MCF 10A (cell line): ENCODE measurements at regions not wholly inside any gene's neighbourhood (a gene's known extent, or its start where the extent isn't known, plus 50 kb on each side); places are given as distances from the start of the nearest gene placed in this dataset.

Source experiments
- BruUV-seq: library from RNA; stranded (reverse); fragments of 400-500 nt; replicated peaks from 2 replicates; lab custom pipeline; 2021; lab: Mats Ljungman, UMichigan
- CTCF ChIA-PET: fragments of 300-600 bp; sonication (Branson Sonifier 250); formaldehyde crosslinking; extraction: SDS; loops from one replicate; lab custom pipeline; 2021; ENCODE audit warnings: antibody characterized with exemption, inconsistent platforms; lab: Yijun Ruan, JAX
- POLR2A ChIA-PET: fragments of 300-600, 350-650 bp; sonication (Branson Sonifier 250); formaldehyde crosslinking; extraction: SDS; loops from one replicate; lab custom pipeline; 2020; ENCODE audit warnings: antibody characterized with exemption, inconsistent platforms; lab: Yijun Ruan, JAX
- DNase-seq: peaks from one replicate; pipeline ENCODE4 v3.0.0-alpha.2; 2018; ENCODE audit not compliant: unreplicated experiment
- H3K27ac Mint-ChIP-seq: one replicate; pipeline ENCODE4 v1.8.0; 2022; ENCODE audit warnings: mild to moderate bottlenecking, low read depth, mixed read lengths; ENCODE audit not compliant: unreplicated experiment
- H3K27me3 Mint-ChIP-seq: one replicate; pipeline ENCODE4 v1.8.0; 2022; ENCODE audit warnings: mixed read lengths; ENCODE audit not compliant: insufficient read depth, unreplicated experiment
- H3K36me3 Mint-ChIP-seq: one replicate; pipeline ENCODE4 v1.8.0; 2022; ENCODE audit warnings: mild to moderate bottlenecking, moderate library complexity, mixed read lengths; ENCODE audit not compliant: insufficient read depth, unreplicated experiment
- H3K4me1 Mint-ChIP-seq: one replicate; pipeline ENCODE4 v1.8.0; 2022; ENCODE audit warnings: mixed read lengths; ENCODE audit not compliant: insufficient read depth, unreplicated experiment
- H3K4me3 Mint-ChIP-seq: one replicate; pipeline ENCODE4 v1.8.0; 2022; ENCODE audit warnings: mild to moderate bottlenecking, moderate library complexity, mixed read lengths; ENCODE audit not compliant: unreplicated experiment
- H3K9me3 Mint-ChIP-seq: one replicate; pipeline ENCODE4 v1.8.0; 2022; ENCODE audit warnings: mixed read lengths; ENCODE audit not compliant: unreplicated experiment
- intact Hi-C: fragments of 100-400 bp; cut with micrococcal nuclease; formaldehyde crosslinking; loops from 2 replicates; pipeline ENCODE4 v1.14.1; 2022
- TF ChIP-seq, protein P1 (sequence below): fragments of 200-600 bp; IDR thresholded peaks from one replicate; pipeline ENCODE4 v1.8.0; 2022; ENCODE audit warnings: antibody characterized with exemption, mild to moderate bottlenecking; ENCODE audit not compliant: unreplicated experiment

DNA sequence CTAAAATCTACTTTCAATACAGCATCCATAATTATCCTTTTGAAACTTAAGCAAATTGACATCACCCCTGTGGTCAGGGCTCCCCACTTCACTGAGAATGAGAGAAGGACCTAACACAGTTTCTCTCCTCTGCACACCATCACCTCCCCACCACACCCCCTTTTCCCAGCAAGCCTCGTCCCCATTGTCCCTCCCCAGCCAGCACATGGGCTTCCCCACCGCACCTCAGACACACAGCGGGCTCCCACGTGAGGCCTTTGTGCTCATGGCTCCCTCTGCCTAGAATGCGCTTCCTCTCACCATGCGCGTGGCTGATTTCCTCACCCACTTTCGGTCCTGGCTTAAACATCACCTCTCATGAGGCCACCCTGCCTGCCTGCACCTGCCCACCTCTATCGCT is 639.0 kb upstream of the FRG1 start:
- ChIA-PET POLR2A (no interaction called here), CTCF (no interaction called here)
- H3K36me3 Mint-ChIP-seq: no peaks in the 10 kb centered on the region
- no peak overlapping the region for H3K4me3 Mint-ChIP-seq
- no peak for DNase-seq
- peaks cover 29% of the 10 kb centered on the region for H3K4me1 Mint-ChIP-seq
- intact Hi-C loops: no loop called here
- no peaks in the 10 kb centered on the region for H3K27me3 Mint-ChIP-seq
- BruUV-seq: no TSS peak
- peak overlapping the region; percentile 95 for H3K27ac Mint-ChIP-seq
- TF ChIP-seq, protein P1, sequence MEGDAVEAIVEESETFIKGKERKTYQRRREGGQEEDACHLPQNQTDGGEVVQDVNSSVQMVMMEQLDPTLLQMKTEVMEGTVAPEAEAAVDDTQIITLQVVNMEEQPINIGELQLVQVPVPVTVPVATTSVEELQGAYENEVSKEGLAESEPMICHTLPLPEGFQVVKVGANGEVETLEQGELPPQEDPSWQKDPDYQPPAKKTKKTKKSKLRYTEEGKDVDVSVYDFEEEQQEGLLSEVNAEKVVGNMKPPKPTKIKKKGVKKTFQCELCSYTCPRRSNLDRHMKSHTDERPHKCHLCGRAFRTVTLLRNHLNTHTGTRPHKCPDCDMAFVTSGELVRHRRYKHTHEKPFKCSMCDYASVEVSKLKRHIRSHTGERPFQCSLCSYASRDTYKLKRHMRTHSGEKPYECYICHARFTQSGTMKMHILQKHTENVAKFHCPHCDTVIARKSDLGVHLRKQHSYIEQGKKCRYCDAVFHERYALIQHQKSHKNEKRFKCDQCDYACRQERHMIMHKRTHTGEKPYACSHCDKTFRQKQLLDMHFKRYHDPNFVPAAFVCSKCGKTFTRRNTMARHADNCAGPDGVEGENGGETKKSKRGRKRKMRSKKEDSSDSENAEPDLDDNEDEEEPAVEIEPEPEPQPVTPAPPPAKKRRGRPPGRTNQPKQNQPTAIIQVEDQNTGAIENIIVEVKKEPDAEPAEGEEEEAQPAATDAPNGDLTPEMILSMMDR: no peak
- no peaks in the 10 kb centered on the region for H3K9me3 Mint-ChIP-seq

DNA sequence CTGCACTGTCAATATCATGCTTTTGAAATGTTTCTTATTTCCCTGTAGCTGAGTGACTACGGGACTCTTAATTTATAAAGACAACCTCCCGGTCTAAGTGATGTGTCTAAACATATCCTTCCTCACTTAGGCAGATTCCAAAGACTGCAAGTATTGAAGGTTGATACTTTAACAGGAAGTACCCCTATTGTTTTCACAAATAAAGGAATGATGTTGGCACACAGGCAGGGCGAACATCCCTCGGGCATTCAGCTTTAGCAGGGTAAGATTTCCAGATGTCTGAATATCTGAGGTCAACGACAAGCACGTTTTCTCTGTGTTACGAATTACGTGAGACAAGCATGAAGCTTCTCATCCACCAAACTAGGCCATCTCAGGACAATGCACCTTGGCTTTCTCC is 638.0 kb upstream of the FRG1 start:
- Mint-ChIP-seq H3K27ac (peak overlapping the region; percentile 95), H3K27me3 (no peaks in the 10 kb centered on the region), H3K4me1 (peaks cover 29% of the 10 kb centered on the region), H3K9me3 (no peaks in the 10 kb centered on the region), H3K36me3 (no peaks in the 10 kb centered on the region), H3K4me3 (peak overlapping the region; percentile 44)
- BruUV-seq: no TSS peak
- POLR2A ChIA-PET: interaction anchor here (1.1 kb wide), 1 partner anchor 9 kb away, joined by 6 read pairs; no protein-coding TSS in a partner anchor
- intact Hi-C loops: no loop called here
- TF ChIP-seq, protein P1: no peak
- DNase-seq: peak; percentile 61
- CTCF ChIA-PET: no interaction called here

DNA sequence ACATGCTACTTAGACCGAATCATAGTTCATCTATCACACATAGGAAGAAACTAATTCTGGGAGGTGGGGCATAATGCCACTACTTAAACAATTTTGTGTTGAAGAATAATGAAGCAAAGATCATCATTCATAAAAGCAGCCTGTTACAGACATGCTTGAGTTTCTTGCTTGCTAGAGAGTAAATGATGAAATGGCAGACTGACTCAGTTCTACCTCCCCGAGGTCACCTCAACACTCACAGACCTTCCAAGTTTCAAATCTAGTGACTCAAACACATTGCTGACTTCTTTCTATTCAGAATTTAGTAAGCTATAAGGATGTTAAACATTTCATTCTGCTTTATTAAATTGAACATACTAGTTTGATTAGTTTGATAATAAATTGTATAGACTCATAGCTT is 636.5 kb upstream of the FRG1 start:
- Mint-ChIP-seq H3K27me3 (no peaks in the 10 kb centered on the region), H3K36me3 (no peaks in the 10 kb centered on the region), H3K4me1 (peaks cover 29% of the 10 kb centered on the region), H3K9me3 (no peaks in the 10 kb centered on the region), H3K4me3 (peak overlapping the region; percentile 71), H3K27ac (peak overlapping the region; percentile 95)
- POLR2A ChIA-PET: interaction anchor here (0.8 to 1.5 kb wide), 4 partner anchors 9 to 80 kb away, joined by 3 to 7 read pairs (median 3); no protein-coding TSS in a partner anchor
- intact Hi-C loops: no loop called here
- TSS peak; percentile 79 for BruUV-seq
- peak; percentile 70 for DNase-seq
- TF ChIP-seq, protein P1: no peak
- CTCF ChIA-PET: interaction anchor here (0.6 to 0.7 kb wide), 2 partner anchors 77 to 233 kb away, joined by 3 to 4 read pairs; no protein-coding TSS in a partner anchor

DNA sequence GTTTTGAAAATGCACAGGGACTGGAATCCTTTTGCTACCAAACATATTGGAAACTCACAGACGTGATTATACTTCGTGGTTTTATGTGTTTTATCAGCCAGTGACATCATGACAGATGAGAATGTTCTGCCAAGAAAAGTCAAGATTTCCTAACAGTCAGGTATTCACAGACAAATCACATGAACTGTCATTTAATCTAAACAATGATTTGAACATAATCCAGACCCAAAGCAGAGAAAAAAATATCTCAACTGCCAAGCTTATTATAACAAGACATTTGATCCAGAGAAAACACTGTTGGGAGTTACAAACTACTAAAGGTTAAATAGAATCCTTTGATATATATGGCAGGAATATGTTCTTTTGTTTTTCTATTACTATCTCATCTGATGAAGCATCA is 635.9 kb upstream of the FRG1 start:
- TF ChIP-seq, protein P1: no peak
- no peaks in the 10 kb centered on the region for H3K9me3 Mint-ChIP-seq
- POLR2A ChIA-PET: interaction anchor here (0.8 to 1.5 kb wide), 4 partner anchors 10 to 80 kb away, joined by 3 to 7 read pairs (median 3); no protein-coding TSS in a partner anchor

More for the DNA sequence above, 635.9 kb upstream of the FRG1 start:
- no peaks in the 10 kb centered on the region for H3K36me3 Mint-ChIP-seq
- intact Hi-C loops: no loop called here
- H3K4me1 Mint-ChIP-seq: peaks cover 29% of the 10 kb centered on the region
- peak; percentile 84 for DNase-seq
- H3K27me3 Mint-ChIP-seq: no peaks in the 10 kb centered on the region
- peak overlapping the region; percentile 71 for H3K4me3 Mint-ChIP-seq
- BruUV-seq: no TSS peak
- CTCF ChIA-PET: no interaction called here
- H3K27ac Mint-ChIP-seq: peak overlapping the region; percentile 95
